ENCODE measurements at regions not wholly inside any gene's neighbourhood (a gene's known extent, or its start where the extent isn't known, plus 50 kb on each side); places are given as distances from the start of the nearest gene placed in this dataset.

DNA sequence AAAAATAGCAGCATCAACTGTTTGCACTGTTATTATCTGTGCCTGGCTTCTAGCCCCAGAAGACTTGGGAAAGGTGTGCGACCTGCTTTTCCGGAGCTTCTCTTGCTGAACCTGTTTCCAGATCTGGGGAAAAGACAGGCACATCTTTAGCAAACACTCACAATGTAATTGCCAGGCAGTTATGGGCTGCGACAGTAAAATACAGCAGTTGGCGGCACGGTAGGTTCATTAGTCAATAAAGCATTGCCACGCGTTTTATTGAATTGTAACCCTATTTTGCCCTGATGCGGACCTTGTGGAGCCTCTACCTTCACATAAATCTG, 223.7 kb upstream of the TSHZ3 start:
- no peak for TF ChIP-seq POLR2A (IDR thresholded peaks at IDR 0.05; ENCODE audit: low read depth, low read length)
- TF ChIP-seq, protein P1, sequence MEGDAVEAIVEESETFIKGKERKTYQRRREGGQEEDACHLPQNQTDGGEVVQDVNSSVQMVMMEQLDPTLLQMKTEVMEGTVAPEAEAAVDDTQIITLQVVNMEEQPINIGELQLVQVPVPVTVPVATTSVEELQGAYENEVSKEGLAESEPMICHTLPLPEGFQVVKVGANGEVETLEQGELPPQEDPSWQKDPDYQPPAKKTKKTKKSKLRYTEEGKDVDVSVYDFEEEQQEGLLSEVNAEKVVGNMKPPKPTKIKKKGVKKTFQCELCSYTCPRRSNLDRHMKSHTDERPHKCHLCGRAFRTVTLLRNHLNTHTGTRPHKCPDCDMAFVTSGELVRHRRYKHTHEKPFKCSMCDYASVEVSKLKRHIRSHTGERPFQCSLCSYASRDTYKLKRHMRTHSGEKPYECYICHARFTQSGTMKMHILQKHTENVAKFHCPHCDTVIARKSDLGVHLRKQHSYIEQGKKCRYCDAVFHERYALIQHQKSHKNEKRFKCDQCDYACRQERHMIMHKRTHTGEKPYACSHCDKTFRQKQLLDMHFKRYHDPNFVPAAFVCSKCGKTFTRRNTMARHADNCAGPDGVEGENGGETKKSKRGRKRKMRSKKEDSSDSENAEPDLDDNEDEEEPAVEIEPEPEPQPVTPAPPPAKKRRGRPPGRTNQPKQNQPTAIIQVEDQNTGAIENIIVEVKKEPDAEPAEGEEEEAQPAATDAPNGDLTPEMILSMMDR (conservative IDR thresholded peaks at IDR 0.05; ENCODE audit: low read depth, low read length): no peak
- TF ChIP-seq NFE2L2 (IDR thresholded peaks at IDR 0.05; ENCODE audit: low read depth, low read length): no peak
- TF ChIP-seq FOS (IDR thresholded peaks at IDR 0.05; ENCODE audit: low read depth, low read length): no peak
- TF ChIP-seq MXI1 (IDR thresholded peaks at IDR 0.05; ENCODE audit: borderline replicate concordance, low read depth, low read length): no peak
- TF ChIP-seq CEBPB (IDR thresholded peaks at IDR 0.05; ENCODE audit: low read depth, low read length): no peak
- TF ChIP-seq MAZ (IDR thresholded peaks at IDR 0.05; ENCODE audit: borderline replicate concordance, low read depth, low read length): no peak

Data from IMR-90 (cell line).